Loucy (cell line): ENCODE measurements at regions not wholly inside any gene's neighbourhood (a gene's known extent, or its start where the extent isn't known, plus 50 kb on each side); places are given as distances from the start of the nearest gene placed in this dataset.

Experiments
- CTCF ChIP-seq: fragments of 200-600 bp; sonication (generic); conservative IDR thresholded peaks from 2 replicates; pipeline ENCODE4 v1.5.1; 2014; ENCODE audit warnings: mild to moderate bottlenecking, antibody characterized with exemption, low read length
- EZH2phosphoT487 ChIP-seq: fragments of 200-600 bp; IDR thresholded peaks from 2 replicates; pipeline ENCODE4 v1.6.1; 2018; ENCODE audit warnings: antibody characterized with exemption, mild to moderate bottlenecking, moderate library complexity, borderline replicate concordance

- no peak for TF ChIP-seq CTCF
- no peak for TF ChIP-seq EZH2phosphoT487
Measured at GRCh38 chr6:209432-210103, 82.7 kb upstream of the DUSP22 start.
